Activated CD4-positive, alpha-beta T cell treated with anti-CD3 and anti-CD28 coated beads, Interleukin-2, amount 10 ng/mL, durations not matched to agents 24 days and 14 days (primary cell): ENCODE measurements at regions not wholly inside any gene's neighbourhood (a gene's known extent, or its start where the extent isn't known, plus 50 kb on each side); places are given as distances from the start of the nearest gene placed in this dataset.
"Not testable (repeated sequence)": the region's sequence is repeated elsewhere in the genome, so short reads cannot be mapped to it uniquely, and the experiment has no call there.

ENCODE experiments used
- DNase-seq: peaks from one replicate; pipeline ENCODE4 v3.0.0; 2022
- H3K27ac Mint-ChIP-seq: one replicate; pipeline ENCODE4 v1.8.0; 2022; ENCODE audit warnings: mild to moderate bottlenecking, mixed read lengths
- H3K27me3 Mint-ChIP-seq: one replicate; pipeline ENCODE4 v1.8.0; 2022; ENCODE audit warnings: mixed read lengths
- H3K36me3 Mint-ChIP-seq: one replicate; pipeline ENCODE4 v1.8.0; 2022; ENCODE audit warnings: low read depth, mild to moderate bottlenecking, mixed read lengths
- H3K4me1 Mint-ChIP-seq: one replicate; pipeline ENCODE4 v1.8.0; 2021; ENCODE audit warnings: mixed read lengths
- H3K4me3 Mint-ChIP-seq: one replicate; pipeline ENCODE4 v1.8.0; 2022; ENCODE audit warnings: mild to moderate bottlenecking, moderate library complexity, mixed read lengths
- H3K9me3 Mint-ChIP-seq: one replicate; pipeline ENCODE4 v1.8.0; 2021; ENCODE audit warnings: mixed read lengths
- intact Hi-C: fragments of 100-400 bp; cut with micrococcal nuclease; formaldehyde crosslinking; loops from one replicate; pipeline ENCODE4 v1.15.1; 2023

DNA sequence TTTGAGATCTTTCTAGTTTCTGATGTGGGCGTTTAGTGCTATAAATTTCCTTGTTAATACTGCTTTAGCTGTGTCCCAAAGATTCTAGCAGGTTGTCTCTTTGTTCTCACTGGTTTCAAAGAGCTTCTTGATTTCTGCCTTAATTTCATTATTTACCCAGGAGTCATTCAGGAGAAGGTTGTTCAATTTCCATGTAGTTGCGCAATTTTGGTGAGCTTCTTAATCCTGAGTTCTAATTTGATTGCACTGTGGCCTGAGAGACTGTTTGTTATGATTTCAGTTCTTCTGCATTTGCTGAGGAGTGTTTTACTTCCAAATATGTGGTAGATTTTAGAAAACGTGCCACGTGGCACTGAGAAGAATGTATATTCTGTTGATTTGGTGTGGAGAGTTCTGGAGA is 254.6 kb downstream of the ADGRL2 start:
- H3K4me3 Mint-ChIP-seq, H3K36me3 Mint-ChIP-seq, H3K4me1 Mint-ChIP-seq, DNase-seq, intact Hi-C loops, H3K9me3 Mint-ChIP-seq, H3K27me3 Mint-ChIP-seq, H3K27ac Mint-ChIP-seq: not testable (repeated sequence)

DNA sequence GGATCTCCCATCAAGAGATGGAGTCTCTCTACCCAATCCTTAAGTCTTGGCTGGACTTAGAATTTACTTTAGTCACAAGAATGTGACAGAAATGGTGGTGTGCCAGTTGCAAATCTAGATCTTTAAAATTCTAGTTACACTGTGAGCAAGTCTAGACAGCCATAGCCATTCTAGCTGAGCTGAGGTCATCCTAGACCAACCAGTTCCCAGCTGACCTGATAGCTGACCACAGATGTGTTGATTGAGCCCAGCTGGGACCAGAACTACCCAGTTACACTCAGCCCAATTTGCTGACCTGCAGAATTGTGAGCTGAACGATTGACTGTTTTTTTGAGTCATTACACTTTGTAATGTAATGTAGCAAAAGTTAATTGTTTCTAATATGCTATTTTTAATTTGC is 251.8 kb downstream of the ADGRL2 start:
- no peak for DNase-seq
- Mint-ChIP-seq H3K36me3 (no peaks in the 10 kb centered on the region), H3K4me1 (no peaks in the 10 kb centered on the region), H3K27ac (no peak overlapping the region), H3K9me3 (no peaks in the 10 kb centered on the region), H3K4me3 (no peak overlapping the region), H3K27me3 (no peaks in the 10 kb centered on the region)
- intact Hi-C loops: no loop called here

- Mint-ChIP-seq H3K27ac (no peak overlapping the region), H3K4me3 (no peak overlapping the region), H3K4me1 (no peaks in the 10 kb centered on the region), H3K9me3 (no peaks in the 10 kb centered on the region), H3K27me3 (no peaks in the 10 kb centered on the region), H3K36me3 (no peaks in the 10 kb centered on the region)
- intact Hi-C loops: no loop called here
- no peak for DNase-seq
Measured at GRCh38 chr1:82048596-82048995, 247.9 kb downstream of the ADGRL2 start.

GRCh38 chr1:82045221-82045620 is 244.5 kb downstream of the ADGRL2 start:
- Mint-ChIP-seq H3K4me3 (no peak overlapping the region), H3K9me3 (no peaks in the 10 kb centered on the region), H3K27me3 (no peaks in the 10 kb centered on the region), H3K27ac (no peak overlapping the region), H3K4me1 (no peaks in the 10 kb centered on the region), H3K36me3 (no peaks in the 10 kb centered on the region)
- intact Hi-C loops: no loop called here
- DNase-seq: no peak

- no peaks in the 10 kb centered on the region for H3K4me1 Mint-ChIP-seq
- DNase-seq: no peak
- no peak overlapping the region for H3K27ac Mint-ChIP-seq
- H3K27me3 Mint-ChIP-seq: no peaks in the 10 kb centered on the region
- H3K36me3 Mint-ChIP-seq: no peaks in the 10 kb centered on the region
- H3K4me3 Mint-ChIP-seq: no peak overlapping the region
- intact Hi-C loops: no loop called here
- no peaks in the 10 kb centered on the region for H3K9me3 Mint-ChIP-seq
Measured at GRCh38 chr1:82044536-82044935, 243.8 kb downstream of the ADGRL2 start.

- H3K9me3 Mint-ChIP-seq: no peaks in the 10 kb centered on the region
- no peak overlapping the region for H3K27ac Mint-ChIP-seq
- no peaks in the 10 kb centered on the region for H3K4me1 Mint-ChIP-seq
- intact Hi-C loops: no loop called here
- H3K4me3 Mint-ChIP-seq: no peak overlapping the region
- no peaks in the 10 kb centered on the region for H3K27me3 Mint-ChIP-seq
- H3K36me3 Mint-ChIP-seq: no peaks in the 10 kb centered on the region
- DNase-seq: no peak
Measured at GRCh38 chr1:82044111-82044510, 243.4 kb downstream of the ADGRL2 start.

DNA sequence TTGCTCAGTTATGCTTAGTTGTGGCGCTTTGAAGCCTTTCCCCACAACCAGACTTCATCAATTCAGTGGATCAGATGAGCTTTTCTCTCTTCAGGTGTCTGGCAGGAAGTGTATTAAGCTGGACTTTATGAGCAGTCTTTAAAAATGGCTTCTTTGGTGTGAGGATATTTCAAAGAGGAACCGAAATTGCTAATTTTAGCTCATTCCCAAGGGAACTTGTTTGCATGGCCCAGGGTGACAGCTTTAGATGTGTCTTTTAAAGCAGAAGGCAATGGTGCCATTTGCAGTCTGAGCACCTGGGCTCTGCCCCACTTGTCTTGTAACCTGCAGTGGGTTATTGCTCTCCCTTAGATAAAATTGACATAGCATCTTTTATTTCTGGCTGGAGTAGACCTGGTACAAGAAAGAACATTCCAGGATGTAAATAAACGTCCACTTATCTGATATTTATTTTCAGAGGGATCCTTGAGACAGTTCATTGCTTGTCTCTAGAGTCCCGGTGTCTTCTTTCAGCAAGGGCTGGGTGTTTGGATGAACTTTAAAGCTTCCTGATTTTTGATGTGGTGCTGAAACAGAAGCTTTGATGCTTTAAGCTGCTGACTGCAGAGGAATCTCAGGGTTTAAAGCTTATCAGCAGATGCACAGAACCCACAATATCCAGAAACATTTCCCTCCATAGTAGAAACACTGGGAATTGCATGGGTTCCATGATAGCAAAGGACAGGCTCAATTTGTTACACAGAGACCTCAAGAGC is 241.7 kb downstream of the ADGRL2 start:
- Mint-ChIP-seq H3K4me1 (no peaks in the 10 kb centered on the region), H3K9me3 (no peaks in the 10 kb centered on the region), H3K36me3 (no peaks in the 10 kb centered on the region), H3K4me3 (no peak overlapping the region), H3K27me3 (no peaks in the 10 kb centered on the region), H3K27ac (no peak overlapping the region)
- DNase-seq: no peak
- intact Hi-C loops: no loop called here
